ENCODE measurements at regions not wholly inside any gene's neighbourhood (a gene's known extent, or its start where the extent isn't known, plus 50 kb on each side); places are given as distances from the start of the nearest gene placed in this dataset.

DNA sequence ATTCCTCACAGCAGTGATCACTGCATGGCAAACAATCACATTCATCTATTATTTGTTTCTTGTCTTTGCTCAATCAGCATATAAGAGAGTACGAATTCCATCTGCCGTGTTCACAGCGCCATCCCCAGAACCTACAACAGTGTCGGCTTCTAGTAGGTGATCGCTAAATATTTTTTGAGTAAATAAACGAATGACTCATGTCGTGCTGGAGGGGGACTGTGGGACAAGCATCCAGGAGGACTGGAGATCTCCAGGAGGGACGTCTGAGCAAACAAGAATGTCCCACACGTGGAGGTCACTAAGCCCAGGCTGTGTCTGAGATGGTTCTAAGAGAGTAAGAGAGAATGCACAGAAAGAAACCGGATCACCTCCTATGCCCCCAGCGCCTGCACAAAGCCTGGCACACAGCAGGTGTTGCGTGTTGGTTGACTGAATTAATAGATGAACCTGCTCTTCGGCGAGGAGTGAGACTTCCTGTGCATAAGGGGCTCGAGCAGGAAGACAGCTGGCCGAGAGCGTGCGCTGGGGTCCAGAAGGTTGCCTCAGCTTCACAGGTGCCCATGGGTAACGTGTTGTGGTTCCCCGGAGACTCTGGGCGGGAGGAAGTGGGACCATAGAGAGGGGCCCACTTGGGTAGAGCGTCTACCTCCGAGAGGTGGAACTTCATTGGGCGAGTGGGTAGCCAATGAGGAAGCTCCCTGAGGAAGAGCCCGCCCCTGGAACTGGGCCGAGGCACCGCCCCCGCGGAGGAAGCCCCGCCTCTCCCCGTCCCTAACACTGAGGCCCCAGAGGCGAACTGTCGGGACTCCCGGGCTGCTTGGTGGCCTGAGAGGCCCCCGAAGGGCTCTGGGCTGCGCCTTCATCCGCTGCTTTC, 193.0 kb downstream of the MELK start (continued):
- TF ChIP-seq, protein P1, sequence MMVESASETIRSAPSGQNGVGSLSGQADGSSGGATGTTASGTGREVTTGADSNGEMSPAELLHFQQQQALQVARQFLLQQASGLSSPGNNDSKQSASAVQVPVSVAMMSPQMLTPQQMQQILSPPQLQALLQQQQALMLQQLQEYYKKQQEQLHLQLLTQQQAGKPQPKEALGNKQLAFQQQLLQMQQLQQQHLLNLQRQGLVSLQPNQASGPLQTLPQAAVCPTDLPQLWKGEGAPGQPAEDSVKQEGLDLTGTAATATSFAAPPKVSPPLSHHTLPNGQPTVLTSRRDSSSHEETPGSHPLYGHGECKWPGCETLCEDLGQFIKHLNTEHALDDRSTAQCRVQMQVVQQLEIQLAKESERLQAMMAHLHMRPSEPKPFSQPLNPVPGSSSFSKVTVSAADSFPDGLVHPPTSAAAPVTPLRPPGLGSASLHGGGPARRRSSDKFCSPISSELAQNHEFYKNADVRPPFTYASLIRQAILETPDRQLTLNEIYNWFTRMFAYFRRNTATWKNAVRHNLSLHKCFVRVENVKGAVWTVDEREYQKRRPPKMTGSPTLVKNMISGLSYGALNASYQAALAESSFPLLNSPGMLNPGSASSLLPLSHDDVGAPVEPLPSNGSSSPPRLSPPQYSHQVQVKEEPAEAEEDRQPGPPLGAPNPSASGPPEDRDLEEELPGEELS (CRISPR knock-in tag; IDR thresholded peaks at IDR 0.05): peak; percentile 29; the same call in 1 of the 2 replicates
- TF ChIP-seq SOX13 (IDR thresholded peaks at IDR 0.05) (no peak), SOX13 (CRISPR knock-in tag; conservative IDR thresholded peaks at IDR 0.05 in 1 of 2, IDR thresholded peaks at IDR 0.05 in 1 of 2) (peak in 1 of 2 experiments; percentile 59; a peak in 2 of 4 replicates), ZNF580 (CRISPR knock-in tag; IDR thresholded peaks at IDR 0.05; ENCODE audit: borderline replicate concordance, low read depth) (0 out of 2 replicates have a peak, but pooled peaks have one; percentile 15), SOX5 (CRISPR knock-in tag; IDR thresholded peaks at IDR 0.05; ENCODE audit: borderline replicate concordance) (0 out of 2 replicates have a peak, but pooled peaks have one; percentile 7), TP53 (CRISPR knock-in tag; conservative IDR thresholded peaks at IDR 0.05) (no peak), ZSCAN29 (CRISPR knock-in tag; conservative IDR thresholded peaks at IDR 0.05) (peak; percentile 82; the same call in 1 of the 2 replicates), TERF1 (CRISPR knock-in tag; IDR thresholded peaks at IDR 0.05) (no peak), KLF6 (CRISPR knock-in tag; IDR thresholded peaks at IDR 0.05) (0 out of 2 replicates have a peak, but pooled peaks have one; percentile 24), PHF20 (CRISPR knock-in tag; IDR thresholded peaks at IDR 0.05) (peak; percentile 55), NR3C1 (CRISPR knock-in tag; IDR thresholded peaks at IDR 0.05) (no peak), SOX6 (IDR thresholded peaks at IDR 0.05) (no peak), SOX6 (CRISPR knock-in tag; IDR thresholded peaks at IDR 0.05) (peak; percentile 69), ATF7 (IDR thresholded peaks at IDR 0.05) (no peak), ATF7 (CRISPR knock-in tag; IDR thresholded peaks at IDR 0.05) (no peak), MAFK (conservative IDR thresholded peaks at IDR 0.05 in 1 of 2, IDR thresholded peaks at IDR 0.05 in 1 of 2; ENCODE audit: low read length in 2 of 2) (peak; percentile 76 to 85), POLR2AphosphoS2 (IDR thresholded peaks at IDR 0.05; ENCODE audit: low read depth, low read length) (no peak), ZNF263 (CRISPR knock-in tag; IDR thresholded peaks at IDR 0.05) (peak; percentile 71)
- TF ChIP-seq, protein P2, sequence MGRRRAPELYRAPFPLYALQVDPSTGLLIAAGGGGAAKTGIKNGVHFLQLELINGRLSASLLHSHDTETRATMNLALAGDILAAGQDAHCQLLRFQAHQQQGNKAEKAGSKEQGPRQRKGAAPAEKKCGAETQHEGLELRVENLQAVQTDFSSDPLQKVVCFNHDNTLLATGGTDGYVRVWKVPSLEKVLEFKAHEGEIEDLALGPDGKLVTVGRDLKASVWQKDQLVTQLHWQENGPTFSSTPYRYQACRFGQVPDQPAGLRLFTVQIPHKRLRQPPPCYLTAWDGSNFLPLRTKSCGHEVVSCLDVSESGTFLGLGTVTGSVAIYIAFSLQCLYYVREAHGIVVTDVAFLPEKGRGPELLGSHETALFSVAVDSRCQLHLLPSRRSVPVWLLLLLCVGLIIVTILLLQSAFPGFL (CRISPR knock-in tag; IDR thresholded peaks at IDR 0.05): no peak
- TF ChIP-seq, protein P3, sequence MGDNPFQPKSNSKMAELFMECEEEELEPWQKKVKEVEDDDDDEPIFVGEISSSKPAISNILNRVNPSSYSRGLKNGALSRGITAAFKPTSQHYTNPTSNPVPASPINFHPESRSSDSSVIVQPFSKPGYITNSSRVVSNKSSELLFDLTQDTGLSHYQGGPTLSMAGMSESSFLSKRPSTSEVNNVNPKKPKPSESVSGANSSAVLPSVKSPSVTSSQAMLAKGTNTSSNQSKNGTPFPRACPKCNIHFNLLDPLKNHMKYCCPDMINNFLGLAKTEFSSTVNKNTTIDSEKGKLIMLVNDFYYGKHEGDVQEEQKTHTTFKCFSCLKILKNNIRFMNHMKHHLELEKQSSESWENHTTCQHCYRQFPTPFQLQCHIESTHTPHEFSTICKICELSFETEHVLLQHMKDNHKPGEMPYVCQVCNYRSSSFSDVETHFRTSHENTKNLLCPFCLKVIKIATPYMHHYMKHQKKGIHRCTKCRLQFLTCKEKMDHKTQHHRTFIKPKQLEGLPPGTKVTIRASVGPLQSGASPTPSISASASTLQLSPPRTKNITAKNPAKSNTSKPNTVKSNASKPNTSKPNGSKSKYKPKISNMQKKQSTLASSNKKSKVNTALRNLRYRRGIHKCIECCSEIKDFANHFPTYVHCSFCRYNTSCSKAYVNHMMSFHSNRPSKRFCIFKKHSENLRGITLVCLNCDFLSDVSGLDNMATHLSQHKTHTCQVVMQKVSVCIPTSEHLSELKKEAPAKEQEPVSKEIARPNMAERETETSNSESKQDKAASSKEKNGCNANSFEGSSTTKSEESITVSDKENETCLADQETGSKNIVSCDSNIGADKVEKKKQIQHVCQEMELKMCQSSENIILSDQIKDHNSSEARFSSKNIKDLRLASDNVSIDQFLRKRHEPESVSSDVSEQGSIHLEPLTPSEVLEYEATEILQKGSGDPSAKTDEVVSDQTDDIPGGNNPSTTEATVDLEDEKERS (CRISPR knock-in tag; IDR thresholded peaks at IDR 0.05): peak; percentile 48; the same call in 1 of the 2 replicates
